NCI-H345 treated with DMSO at 0.1 percent for 48 hours (cell line): ENCODE measurements at regions not wholly inside any gene's neighbourhood (a gene's known extent, or its start where the extent isn't known, plus 50 kb on each side); places are given as distances from the start of the nearest gene placed in this dataset.

Experiments used
- DNase-seq: peaks from one replicate; lab custom pipeline; 2025; ENCODE audit not compliant: unreplicated experiment; lab: John Stamatoyannopoulos, UW

DNA sequence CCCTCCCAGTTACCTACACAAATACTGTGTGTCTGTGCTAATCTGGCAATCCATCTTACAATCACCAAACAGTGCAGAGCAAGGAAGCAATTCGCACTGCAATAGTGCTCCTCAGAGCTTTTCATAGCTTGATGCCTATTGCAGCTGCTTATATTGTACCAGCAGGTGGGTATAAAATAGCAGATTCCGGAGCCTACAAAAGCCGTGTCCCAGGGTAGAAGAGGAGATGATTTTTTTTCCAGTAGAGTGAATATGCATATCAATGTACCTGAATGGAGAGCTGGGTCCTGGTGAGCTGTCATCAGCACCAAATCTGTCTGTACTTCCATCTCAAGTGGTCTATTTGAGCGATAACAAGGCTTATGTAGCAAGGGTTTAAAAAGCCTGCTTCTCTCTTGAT lies 668.4 kb downstream of the DIAPH3 start:
- DNase-seq = no peak

GRCh38 chr13:59495936-59496512 lies 667.7 kb downstream of the DIAPH3 start:
- DNase-seq = no peak

- DNase-seq = no peak
Measured at GRCh38 chr13:59497621-59498247, 666.0 kb downstream of the DIAPH3 start.

DNA sequence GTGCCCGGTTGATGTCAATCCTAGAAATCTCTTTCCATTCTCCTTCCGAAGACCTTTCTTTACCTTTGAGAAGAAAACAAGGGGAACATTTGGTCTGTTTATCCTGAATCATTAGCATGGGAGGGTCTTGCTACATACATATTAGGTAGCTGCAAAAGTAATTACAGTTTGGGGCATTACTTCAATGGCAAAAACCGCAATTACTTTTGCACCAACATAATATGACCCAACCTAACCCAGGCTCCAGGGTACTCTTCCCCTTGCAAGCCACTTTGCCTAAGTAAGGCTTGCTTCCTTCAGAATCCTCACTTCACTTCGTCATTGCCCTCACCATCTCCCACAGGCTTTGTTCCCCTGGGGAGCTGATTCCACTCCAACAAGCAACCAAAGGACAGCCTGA lies 662.7 kb downstream of the DIAPH3 start:
- DNase-seq = no peak

DNA sequence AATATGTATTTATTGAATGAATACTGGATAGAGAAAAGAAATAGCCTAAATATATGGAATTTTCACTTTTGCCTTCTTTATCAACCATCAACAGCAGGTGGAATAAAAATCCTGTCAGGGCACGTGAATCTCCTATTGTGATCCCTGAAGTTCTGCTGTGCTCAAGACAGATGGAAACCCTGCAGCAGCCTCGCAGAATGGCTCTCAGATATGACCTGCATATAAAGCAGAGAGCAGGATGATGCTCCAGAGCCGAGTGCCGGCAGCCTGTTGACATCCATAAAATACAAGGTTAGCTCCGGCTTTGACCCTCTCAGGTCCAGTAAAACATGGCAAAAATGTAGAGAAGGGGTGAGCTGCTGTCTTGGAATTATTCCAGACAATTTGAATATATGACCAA lies 659.3 kb downstream of the DIAPH3 start:
- DNase-seq = no peak

DNA sequence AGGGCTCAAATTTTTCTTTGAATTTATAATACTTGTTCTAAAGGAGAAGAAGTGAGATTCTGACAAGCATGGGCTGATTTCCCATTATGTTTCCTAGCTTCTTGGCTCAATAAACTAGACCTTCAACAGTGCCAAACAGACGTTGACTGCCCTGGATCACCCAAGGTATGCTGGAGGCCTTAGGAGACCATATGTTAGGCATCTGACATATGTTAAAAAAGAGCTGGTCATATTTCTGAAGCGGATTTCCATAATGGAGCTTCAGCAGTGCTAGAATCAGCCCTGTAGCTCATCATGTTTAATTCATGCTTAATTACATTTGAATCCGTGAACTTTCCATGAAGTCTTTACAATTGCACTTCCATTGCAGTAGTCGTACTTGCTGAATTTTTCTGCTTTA lies 653.3 kb downstream of the DIAPH3 start:
- no peak for DNase-seq

DNA sequence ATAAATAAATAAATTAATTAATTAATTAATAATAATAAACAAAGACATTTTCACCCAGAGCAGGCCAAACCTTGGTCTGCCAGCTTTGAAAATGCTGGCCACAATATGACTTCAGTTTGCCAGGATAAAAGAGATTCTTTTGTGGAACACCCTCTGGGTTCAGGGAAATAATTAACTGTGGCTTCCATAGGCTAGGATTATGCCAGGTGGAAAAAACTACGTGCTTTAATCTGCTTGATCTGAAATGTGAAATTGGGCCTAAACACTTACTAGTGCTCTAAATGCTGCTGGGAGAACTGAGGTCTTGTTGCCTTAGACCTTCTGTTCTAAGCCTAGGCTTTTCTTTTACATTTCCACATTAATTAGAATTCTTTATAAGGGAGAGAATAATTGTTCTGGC lies 650.0 kb downstream of the DIAPH3 start:
- no peak for DNase-seq

DNA sequence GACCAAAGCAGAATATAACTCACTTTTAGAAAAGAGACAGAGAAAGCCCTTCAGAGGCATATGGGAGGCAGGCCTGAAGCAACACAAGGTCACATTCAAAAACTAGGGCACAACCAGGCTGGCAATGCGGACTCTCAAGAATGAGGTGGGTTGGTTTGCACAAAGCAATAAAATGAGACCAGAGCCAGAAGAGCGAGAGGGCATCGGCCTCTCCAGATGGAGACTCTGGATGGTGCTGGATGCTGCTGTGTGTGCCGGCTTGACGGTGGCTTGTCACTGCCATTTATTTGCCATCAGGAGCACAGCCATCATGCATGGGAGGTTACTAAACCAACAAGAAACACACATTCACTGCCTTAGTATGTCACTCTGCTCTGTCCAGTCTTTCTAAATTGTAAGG lies 649.4 kb downstream of the DIAPH3 start:
- no peak for DNase-seq

- no peak for DNase-seq
Measured at GRCh38 chr13:59519819-59520218, 643.9 kb downstream of the DIAPH3 start.

- DNase-seq = no peak
Measured at GRCh38 chr13:59521549-59521948, 642.2 kb downstream of the DIAPH3 start.

DNA sequence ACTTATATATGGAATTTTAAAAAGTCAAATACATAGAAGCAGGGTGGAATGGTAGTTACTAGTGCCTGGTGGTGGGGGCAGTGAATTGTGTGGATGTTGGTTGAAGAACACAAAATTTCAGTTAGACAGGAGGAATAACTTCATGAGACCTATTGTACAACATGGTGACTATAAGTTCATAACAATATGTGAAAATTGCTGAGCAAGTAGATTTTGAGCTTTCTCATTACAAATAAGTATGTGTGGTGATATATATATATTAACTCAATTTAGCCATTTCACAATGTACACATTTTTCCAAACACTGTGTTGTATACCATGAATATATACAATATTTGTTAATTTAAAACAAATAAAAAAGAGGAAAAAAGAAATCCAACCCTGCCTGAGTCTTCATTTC lies 641.1 kb downstream of the DIAPH3 start:
- DNase-seq = no peak

- DNase-seq = no peak
Measured at GRCh38 chr13:59527500-59527899, 636.2 kb downstream of the DIAPH3 start.

DNA sequence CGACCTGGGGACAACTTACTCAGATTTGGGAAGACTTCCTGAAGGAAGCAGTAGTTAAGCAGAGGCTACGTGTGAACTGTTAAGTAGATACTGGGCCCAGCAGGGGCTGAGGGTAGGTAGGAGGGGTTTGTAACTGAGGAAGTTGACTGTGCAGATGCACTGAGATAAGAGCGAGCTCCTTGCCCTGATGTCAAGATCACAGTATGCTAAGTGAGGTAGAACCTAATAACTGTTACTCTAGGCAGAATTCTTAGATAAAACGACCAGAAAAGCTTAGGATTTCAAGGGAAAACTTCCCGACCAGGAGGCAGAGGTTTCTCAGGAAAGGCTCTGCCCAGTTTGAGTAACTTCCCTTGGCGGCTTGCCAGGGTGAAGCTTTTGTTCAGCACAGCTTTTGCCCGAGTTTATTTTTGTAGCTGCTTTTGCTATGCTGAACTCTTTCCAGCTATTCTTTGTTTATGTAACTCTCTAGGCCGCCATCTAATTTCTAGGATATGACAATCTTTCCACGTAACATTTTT lies 632.1 kb downstream of the DIAPH3 start:
- DNase-seq = peak; percentile 73

- no peak for DNase-seq
Measured at GRCh38 chr13:59532405-59532804, 631.3 kb downstream of the DIAPH3 start.

- no peak for DNase-seq
Measured at GRCh38 chr13:59533561-59534555, 629.9 kb downstream of the DIAPH3 start.

- DNase-seq = no peak
Measured at GRCh38 chr13:59534806-59535205, 628.9 kb downstream of the DIAPH3 start.

GRCh38 chr13:59537500-59537899 lies 626.2 kb downstream of the DIAPH3 start:
- DNase-seq = no peak

- DNase-seq = no peak
Measured at GRCh38 chr13:59538512-59538911, 625.2 kb downstream of the DIAPH3 start.

GRCh38 chr13:59542303-59542702 lies 621.4 kb downstream of the DIAPH3 start:
- no peak for DNase-seq

DNA sequence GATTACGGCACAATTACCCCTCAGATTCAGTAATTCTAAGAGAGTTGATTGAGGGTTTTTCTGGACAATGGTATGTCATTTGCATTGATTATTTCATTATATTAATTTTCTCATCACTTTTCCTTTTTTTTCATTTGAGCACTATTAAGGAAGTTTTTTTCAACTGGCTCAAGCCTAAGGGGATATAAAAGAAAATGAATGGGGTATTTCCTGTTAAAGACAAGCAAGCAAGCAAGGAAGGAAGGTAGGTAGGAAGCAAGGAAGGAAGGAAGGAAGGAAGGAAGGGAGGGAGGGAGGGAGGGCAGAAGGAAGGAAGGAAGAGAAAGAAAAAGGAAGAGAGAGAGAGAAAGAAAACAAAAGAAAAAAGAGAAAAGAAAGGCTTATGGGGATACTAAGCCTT lies 620.3 kb downstream of the DIAPH3 start:
- no peak for DNase-seq

GRCh38 chr13:59545007-59545406 lies 618.7 kb downstream of the DIAPH3 start:
- DNase-seq = no peak

DNA sequence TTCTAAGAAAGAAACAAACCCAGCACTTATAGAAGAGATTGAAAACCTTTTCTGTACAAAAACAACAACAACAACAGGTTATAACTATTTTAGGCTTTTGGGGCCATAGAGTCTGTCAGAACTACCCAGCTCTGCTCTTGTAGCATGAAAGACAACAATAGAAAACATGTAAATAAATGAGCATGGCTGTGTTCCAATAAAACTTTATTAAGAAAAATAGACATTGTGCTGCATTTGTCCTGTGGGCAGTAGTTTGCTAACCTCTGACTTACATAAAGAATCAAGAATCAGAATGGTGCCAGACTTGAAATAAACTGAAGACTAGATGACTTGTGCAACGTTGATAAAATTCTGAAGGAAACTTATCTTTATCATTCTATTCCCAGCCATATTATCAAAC lies 617.5 kb downstream of the DIAPH3 start:
- no peak for DNase-seq
